Thymus (tissue), 11 donors: ENCODE measurements at regions not wholly inside any gene's neighbourhood (a gene's known extent, or its start where the extent isn't known, plus 50 kb on each side); places are given as distances from the start of the nearest gene placed in this dataset.
A peak's percentile ranks its signal among the peaks of the same experiment; 100 is the strongest.

ENCODE experiments used
- DNase-seq, 9 donors: peaks; one replicate each; pipeline ENCODE4 v3.0.0-alpha.2; 2013; ENCODE audit warnings: low spot score in 9 of 9, low read depth in 6 of 9, missing footprints in 1 of 9
- H3K27ac ChIP-seq, 2 donors: one replicate each; pipeline ENCODE4 v1.5.1; 2013; ENCODE audit warnings: control low read depth in 1 of 2, low read depth in 1 of 2, low read length in 1 of 2, mild to moderate bottlenecking in 1 of 2, moderate library complexity in 1 of 2
- H3K27me3 ChIP-seq, 2 donors: one replicate each; pipeline ENCODE4 v1.5.1; 2013; ENCODE audit warnings: low read length in 1 of 2; ENCODE audit not compliant: control insufficient read depth in 2 of 2, insufficient read depth in 1 of 2
- H3K36me3 ChIP-seq, 2 donors: one replicate each; pipeline ENCODE4 v1.5.1; 2013; ENCODE audit warnings: low read length in 1 of 2, mild to moderate bottlenecking in 1 of 2, moderate library complexity in 1 of 2; ENCODE audit not compliant: control insufficient read depth in 2 of 2, insufficient read depth in 2 of 2
- H3K4me1 ChIP-seq, 2 donors: one replicate each; pipeline ENCODE4 v1.5.1; 2013; ENCODE audit warnings: low read length in 2 of 2; ENCODE audit not compliant: control insufficient read depth in 2 of 2, insufficient read depth in 2 of 2
- H3K4me3 ChIP-seq, 2 donors: one replicate each; pipeline ENCODE4 v1.5.1; 2013; ENCODE audit warnings: low read length in 2 of 2, control low read depth in 1 of 2, mild to moderate bottlenecking in 1 of 2
- H3K9me3 ChIP-seq, 2 donors: one replicate each; pipeline ENCODE4 v1.5.1; 2013; ENCODE audit warnings: low read length in 1 of 2, mild to moderate bottlenecking in 1 of 2; ENCODE audit not compliant: control insufficient read depth in 2 of 2, insufficient read depth in 1 of 2
- WGBS: extraction: QIAGEN DNeasy Blood & Tissue Kit; methylation state at CpG from one replicate; pipeline ENCODE4 v1.1.7; 2013; 5-methylcytosine and 5-hydroxymethylcytosine counted together
- donor health status: healthy.

- peaks cover 0 to 21% of the 10 kb centered on the region in 2 donors for H3K4me1 ChIP-seq
- whole genome bisulfite sequencing = 3% methylated on average over 81 of the region's 81 CpGs
- no peaks in the 10 kb centered on the region for H3K36me3 ChIP-seq
- no peak overlapping the region for H3K27ac ChIP-seq
- H3K4me3 ChIP-seq = peak overlapping the region in 1 of 2 donors; percentile 21
- H3K27me3 ChIP-seq = peaks cover 33 to 66% of the 10 kb centered on the region in 2 donors
- H3K9me3 ChIP-seq = no peaks in the 10 kb centered on the region
- no peak for DNase-seq
These were observed 109.4 kb downstream of the NAV1 start for GRCh38 chr1:201648066-201648906.

GRCh38 chr1:201648907-201649721, 110.2 kb downstream of the NAV1 start:
- H3K27me3 ChIP-seq = peaks cover 33 to 71% of the 10 kb centered on the region in 2 donors
- no peaks in the 10 kb centered on the region for H3K9me3 ChIP-seq

GRCh38 chr1:201649761-201650622, 111.1 kb downstream of the NAV1 start:
- DNase-seq = peak in 5 of 9 donors; percentile 26 to 78 (median 41)

More at GRCh38 chr1:201648907-201649721, 110.2 kb downstream of the NAV1 start:
- H3K4me3 ChIP-seq = peak overlapping the region; percentile 21 to 44
- peaks cover 0 to 21% of the 10 kb centered on the region in 2 donors for H3K4me1 ChIP-seq
- no peak for DNase-seq
- 55% methylated on average over 52 of the region's 52 CpGs for WGBS
- no peak overlapping the region for H3K27ac ChIP-seq
- no peaks in the 10 kb centered on the region for H3K36me3 ChIP-seq

GRCh38 chr1:201650623-201650933, 111.7 kb downstream of the NAV1 start:
- H3K27me3 ChIP-seq = peaks cover 33 to 73% of the 10 kb centered on the region in 2 donors
- H3K4me3 ChIP-seq = peak overlapping the region in 1 of 2 donors; percentile 44
- 66% methylated on average over 11 of the region's 11 CpGs for WGBS
- H3K27ac ChIP-seq = no peak overlapping the region
- DNase-seq = no peak
- H3K4me1 ChIP-seq = peaks cover 0 to 22% of the 10 kb centered on the region in 2 donors
- no peaks in the 10 kb centered on the region for H3K9me3 ChIP-seq
- H3K36me3 ChIP-seq = no peaks in the 10 kb centered on the region

More at GRCh38 chr1:201649761-201650622, 111.1 kb downstream of the NAV1 start:
- no peaks in the 10 kb centered on the region for H3K36me3 ChIP-seq
- WGBS = 21% methylated on average over 64 of the region's 64 CpGs
- peaks cover 0 to 21% of the 10 kb centered on the region in 2 donors for H3K4me1 ChIP-seq
- peak overlapping the region in 1 of 2 donors; percentile 53 for H3K27ac ChIP-seq
- peaks cover 33 to 71% of the 10 kb centered on the region in 2 donors for H3K27me3 ChIP-seq
- H3K4me3 ChIP-seq = peak overlapping the region; percentile 35 to 44
- H3K9me3 ChIP-seq = no peaks in the 10 kb centered on the region

GRCh38 chr1:201652181-201652580, 113.3 kb downstream of the NAV1 start:
- Histone ChIP-seq H3K27me3 (peaks cover 32 to 62% of the 10 kb centered on the region in 2 donors), H3K4me1 (peaks cover 0 to 31% of the 10 kb centered on the region in 2 donors), H3K4me3 (no peak overlapping the region), H3K36me3 (no peaks in the 10 kb centered on the region), H3K9me3 (no peaks in the 10 kb centered on the region), H3K27ac (no peak overlapping the region)
- WGBS = 98% methylated on average over 5 of the region's 5 CpGs
- no peak for DNase-seq

- no peak overlapping the region for H3K27ac ChIP-seq
- DNase-seq = no peak
- H3K4me3 ChIP-seq = no peak overlapping the region
- 15% methylated on average over 3 of the region's 3 CpGs for WGBS
- H3K4me1 ChIP-seq = peaks cover 0 to 31% of the 10 kb centered on the region in 2 donors
- H3K9me3 ChIP-seq = no peaks in the 10 kb centered on the region
- peaks cover 22 to 51% of the 10 kb centered on the region in 2 donors for H3K27me3 ChIP-seq
- no peaks in the 10 kb centered on the region for H3K36me3 ChIP-seq
These were observed 114.3 kb downstream of the NAV1 start for GRCh38 chr1:201653233-201653632.

GRCh38 chr1:201653883-201654282, 115.0 kb downstream of the NAV1 start:
- Histone ChIP-seq H3K4me3 (no peak overlapping the region), H3K36me3 (no peaks in the 10 kb centered on the region), H3K27ac (no peak overlapping the region), H3K27me3 (peaks cover 16 to 45% of the 10 kb centered on the region in 2 donors), H3K9me3 (no peaks in the 10 kb centered on the region), H3K4me1 (peaks cover 0 to 30% of the 10 kb centered on the region in 2 donors)
- DNase-seq = no peak
- 83% methylated on average over 2 of the region's 2 CpGs for WGBS

GRCh38 chr1:201655243-201655642, 116.3 kb downstream of the NAV1 start:
- Histone ChIP-seq H3K36me3 (no peaks in the 10 kb centered on the region), H3K27ac (no peak overlapping the region), H3K4me1 (peaks cover 0 to 19% of the 10 kb centered on the region in 2 donors), H3K27me3 (peaks cover 2 to 31% of the 10 kb centered on the region in 2 donors), H3K4me3 (no peak overlapping the region), H3K9me3 (no peaks in the 10 kb centered on the region)
- 94% methylated on average over 6 of the region's 6 CpGs for WGBS
- DNase-seq = no peak
